HEK293 (cell line): ENCODE measurements at regions not wholly inside any gene's neighbourhood (a gene's known extent, or its start where the extent isn't known, plus 50 kb on each side); places are given as distances from the start of the nearest gene placed in this dataset.
A peak's percentile ranks its signal among the peaks of the same experiment; 100 is the strongest.

Experiments used
- CTCF ChIA-PET: fragments of 350-600 bp; formaldehyde crosslinking; extraction: SDS; loops from one replicate; lab custom pipeline; 2021; ENCODE audit warnings: antibody characterized with exemption; lab: Yijun Ruan, JAX
- POLR2A ChIA-PET: fragments of 300-600 bp; formaldehyde crosslinking; extraction: SDS; loops from one replicate; lab custom pipeline; 2020; ENCODE audit warnings: antibody characterized with exemption, inconsistent platforms; lab: Yijun Ruan, JAX
- H3K27ac ChIP-seq: fragments of 200-500 bp; sonication (Bioruptor generic); 2 replicates; pipeline ENCODE4 v1.5.1; 2014; ENCODE audit warnings: low read depth, low read length, control low read depth, inconsistent platforms; ENCODE audit errors: extremely low read depth
- H3K36me3 ChIP-seq, 2 experiments: fragments of 200-500 bp in 1 of 2; sonication (Bioruptor generic) in 1 of 2; 1 replicate in 1 of 2; 2 replicates in 1 of 2; pipeline ENCODE4 v1.5.1; 2014 to 2017; ENCODE audit warnings: inconsistent platforms in 2 of 2, low read length in 2 of 2; ENCODE audit not compliant: control insufficient read depth in 2 of 2, insufficient read depth in 1 of 2
- H3K4me1 ChIP-seq: fragments of 200-500 bp; sonication (Bioruptor generic); 2 replicates; pipeline ENCODE4 v1.5.1; 2014; ENCODE audit warnings: mild to moderate bottlenecking, low read length, inconsistent platforms; ENCODE audit not compliant: control insufficient read depth, insufficient read depth
- H3K4me3 ChIP-seq: 2 replicates; pipeline ENCODE4 v1.5.1; 2011; ENCODE audit warnings: low read depth, mild to moderate bottlenecking, control low read depth, low read length, moderate library complexity
- H3K9me3 ChIP-seq: fragments of 200-500 bp; sonication (Bioruptor generic); 2 replicates; pipeline ENCODE4 v1.5.1; 2014; ENCODE audit warnings: low read depth, low read length, inconsistent platforms; ENCODE audit not compliant: control insufficient read depth, insufficient read depth
- EGR2 ChIP-seq: fragments of 450-650 bp; formaldehyde crosslinking; IDR thresholded peaks from 2 replicates; pipeline ENCODE4 v1.5.1; 2016; ENCODE audit warnings: low read depth, missing biosample characterization, missing genetic modification characterization
- KLF17 ChIP-seq: fragments of 450-650 bp; formaldehyde crosslinking; IDR thresholded peaks from 2 replicates; pipeline ENCODE4 v1.5.1; 2016; ENCODE audit warnings: missing biosample characterization, missing genetic modification characterization
- SETDB1 ChIP-seq: IDR thresholded peaks from one replicate; pipeline ENCODE4 v1.6.1; 2017; ENCODE audit warnings: mild to moderate bottlenecking, low read length, moderate library complexity, mixed read lengths; ENCODE audit not compliant: insufficient read length
- ZBTB6 ChIP-seq: fragments of 450-650 bp; formaldehyde crosslinking; IDR thresholded peaks from 2 replicates; pipeline ENCODE4 v1.5.1; 2017; ENCODE audit warnings: missing biosample characterization, missing genetic modification characterization
- ZNF211 ChIP-seq: fragments of 450-650 bp; formaldehyde crosslinking; IDR thresholded peaks from 2 replicates; pipeline ENCODE4 v1.5.1; 2016; ENCODE audit warnings: low read depth, missing biosample characterization, missing genetic modification characterization
- ZNF26 ChIP-seq: fragments of 450-650 bp; formaldehyde crosslinking; IDR thresholded peaks from 2 replicates; pipeline ENCODE4 v1.5.1; 2016; ENCODE audit warnings: missing biosample characterization, missing genetic modification characterization
- ZNF366 ChIP-seq: fragments of 450-650 bp; formaldehyde crosslinking; conservative IDR thresholded peaks from 2 replicates; pipeline ENCODE4 v1.5.1; 2016; ENCODE audit warnings: missing biosample characterization, missing genetic modification characterization
- ZNF416 ChIP-seq: fragments of 450-650 bp; formaldehyde crosslinking; IDR thresholded peaks from 2 replicates; pipeline ENCODE4 v1.5.1; 2016; ENCODE audit warnings: missing biosample characterization, missing genetic modification characterization
- ZNF510 ChIP-seq: fragments of 450-650 bp; formaldehyde crosslinking; IDR thresholded peaks from 2 replicates; pipeline ENCODE4 v1.5.1; 2018; ENCODE audit warnings: mild to moderate bottlenecking, missing genetic modification characterization, missing biosample characterization; ENCODE audit not compliant: insufficient replicate concordance
- ZNF692 ChIP-seq: fragments of 450-650 bp; formaldehyde crosslinking; IDR thresholded peaks from 2 replicates; pipeline ENCODE4 v1.5.1; 2016; ENCODE audit warnings: missing biosample characterization, missing genetic modification characterization
- ZNF76 ChIP-seq: fragments of 450-650 bp; formaldehyde crosslinking; IDR thresholded peaks from 2 replicates; pipeline ENCODE4; 2016; ENCODE audit warnings: low read depth, missing biosample characterization, missing genetic modification characterization, borderline replicate concordance
- ZSCAN23 ChIP-seq: fragments of 450-650 bp; formaldehyde crosslinking; IDR thresholded peaks from 2 replicates; pipeline ENCODE4 v1.5.1; 2016; ENCODE audit warnings: missing biosample characterization, missing genetic modification characterization

GRCh38 chr15:92525758-92526245, 129.8 kb downstream of the FAM174B start:
- CTCF ChIA-PET: interaction anchor here (0.7 kb wide), 1 partner anchor 134 kb away, joined by 3 read pairs; no protein-coding TSS in a partner anchor
- Histone ChIP-seq H3K4me3 (no peak overlapping the region), H3K36me3 (no peaks in the 10 kb centered on the region), H3K4me1 (peaks cover 2% of the 10 kb centered on the region; the same call in 1 of the 2 replicates), H3K9me3 (peaks cover 5% of the 10 kb centered on the region; the same call in 1 of the 2 replicates), H3K27ac (no peak overlapping the region)
- TF ChIP-seq EGR2 (tag by site-specific recombination): no peak
- TF ChIP-seq ZNF366 (tag by site-specific recombination): peak; percentile 94
- POLR2A ChIA-PET: no interaction called here

- Histone ChIP-seq H3K36me3 (no peaks in the 10 kb centered on the region), H3K9me3 (peaks cover 5% of the 10 kb centered on the region; the same call in 1 of the 2 replicates), H3K4me1 (peaks cover 2% of the 10 kb centered on the region; the same call in 1 of the 2 replicates), H3K27ac (no peak overlapping the region), H3K4me3 (no peak overlapping the region)
- ChIA-PET CTCF (interaction anchor here (0.7 kb wide), 1 partner anchor 564 kb away, joined by 3 read pairs; no protein-coding TSS in a partner anchor), POLR2A (no interaction called here)
- no peak for TF ChIP-seq SETDB1
- no peak for TF ChIP-seq ZSCAN23 (tag by site-specific recombination)
- TF ChIP-seq ZNF510 (tag by site-specific recombination): no peak
- no peak for TF ChIP-seq ZNF416 (tag by site-specific recombination)
- TF ChIP-seq ZNF26: no peak
Observed at GRCh38 chr15:92524874-92525565, 130.6 kb downstream of the FAM174B start.

- peaks cover 2% of the 10 kb centered on the region; the same call in 1 of the 2 replicates for H3K4me1 ChIP-seq
- no peak overlapping the region for H3K27ac ChIP-seq
- TF ChIP-seq KLF17 (no peak), ZNF76 (tag by site-specific recombination) (no peak), ZBTB6 (tag by site-specific recombination) (no peak), ZNF211 (tag by site-specific recombination) (no peak), ZNF692 (tag by site-specific recombination) (no peak)
- ChIA-PET POLR2A (no interaction called here), CTCF (no interaction called here)
- no peaks in the 10 kb centered on the region for H3K36me3 ChIP-seq
- peaks cover 5% of the 10 kb centered on the region; the same call in 1 of the 2 replicates for H3K9me3 ChIP-seq
- H3K4me3 ChIP-seq: no peak overlapping the region
Observed at GRCh38 chr15:92524161-92524560, 130.5 kb downstream of the ST8SIA2 start.
